ENCODE measurements at regions not wholly inside any gene's neighbourhood (a gene's known extent, or its start where the extent isn't known, plus 50 kb on each side); places are given as distances from the start of the nearest gene placed in this dataset.

- TF ChIP-seq EZH2phosphoT487 (IDR thresholded peaks at IDR 0.05; ENCODE audit: insufficient read depth, low read depth) (no peak), EZH2 (IDR thresholded peaks at IDR 0.05; ENCODE audit: insufficient read depth, poor library complexity, severe bottlenecking) (no peak)
Observed at GRCh38 chr2:104127049-104127770, 726.7 kb upstream of the POU3F3 start.

All from GM23248 (cell line).